GM19438 (cell line): ENCODE measurements at regions not wholly inside any gene's neighbourhood (a gene's known extent, or its start where the extent isn't known, plus 50 kb on each side); places are given as distances from the start of the nearest gene placed in this dataset.

ENCODE experiments used
- ATAC-seq: cut with Tn5 transposase; IDR thresholded peaks from one replicate; pipeline ENCODE4 v1.9.1; 2021; ENCODE audit warnings: low read depth; ENCODE audit not compliant: unreplicated experiment

DNA sequence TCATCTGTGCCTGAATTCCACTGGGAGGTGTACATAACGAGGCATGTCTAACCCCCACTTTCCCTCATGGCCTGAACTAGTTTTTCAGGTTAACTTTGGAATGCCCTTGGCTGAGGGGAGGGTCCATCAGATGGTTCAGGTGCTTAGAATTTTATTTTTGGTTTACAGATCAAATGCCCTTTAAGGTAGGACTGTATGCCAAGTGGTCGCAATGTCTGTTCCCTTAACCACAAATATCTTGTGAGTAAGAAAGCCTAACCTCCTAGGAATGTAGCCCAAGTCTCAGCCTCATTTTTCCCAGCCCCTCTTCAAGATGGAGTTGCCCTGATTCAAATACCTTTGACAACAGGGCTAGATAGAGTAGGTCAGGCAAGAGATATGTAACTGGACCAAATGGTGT, 78.4 kb downstream of the RNASET2 start:
- no peak for ATAC-seq

DNA sequence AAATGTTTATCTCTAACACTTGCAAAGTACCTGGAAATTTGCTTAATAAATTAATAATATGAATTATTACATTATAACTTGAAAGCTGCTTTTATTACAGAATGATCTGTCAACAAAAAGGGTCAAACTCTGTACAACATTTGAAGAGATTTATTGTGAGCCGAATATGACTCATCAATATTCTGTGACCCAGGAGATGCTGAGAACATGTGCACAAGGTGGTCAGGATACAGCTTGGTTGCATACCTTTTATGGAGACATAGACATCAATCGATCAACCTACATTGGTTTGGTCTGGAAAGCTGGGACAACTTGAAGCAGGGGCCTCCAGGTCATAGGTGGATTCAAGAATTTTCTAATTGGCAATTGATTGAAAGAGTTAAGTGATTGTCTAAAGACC, 79.0 kb downstream of the RNASET2 start:
- no peak for ATAC-seq

GRCh38 chr6:166872531-166873009, 83.8 kb downstream of the RNASET2 start:
- ATAC-seq = no peak

DNA sequence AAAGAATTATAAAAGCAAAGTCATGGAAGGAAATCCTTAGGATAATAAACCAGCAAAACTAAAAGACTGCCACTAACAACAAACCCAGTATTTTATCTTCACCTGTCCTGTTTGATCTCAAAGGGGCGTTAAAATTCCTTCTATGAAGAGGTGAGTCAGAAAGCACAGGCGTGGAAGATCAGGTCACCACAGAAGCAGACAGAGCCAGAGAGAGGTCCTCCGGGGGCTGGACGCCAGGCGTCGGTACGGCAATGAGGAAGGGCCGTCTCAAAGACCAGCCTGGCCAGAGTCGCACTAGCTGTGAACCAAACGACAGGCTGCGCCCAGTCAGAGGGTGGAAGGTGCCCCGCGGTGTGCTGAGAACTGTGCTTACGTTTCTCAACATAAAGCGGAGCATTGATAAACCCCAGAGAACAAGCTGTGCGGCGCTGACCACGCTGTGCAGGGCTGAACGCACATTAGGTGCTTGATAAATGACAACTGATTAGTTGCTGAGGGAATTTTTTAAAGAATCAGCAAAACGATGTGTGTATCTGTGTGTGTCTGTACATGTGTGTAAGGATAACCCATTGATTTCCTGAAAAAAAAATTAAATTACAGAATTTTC, 85.6 kb downstream of the RNASET2 start:
- no peak for ATAC-seq

DNA sequence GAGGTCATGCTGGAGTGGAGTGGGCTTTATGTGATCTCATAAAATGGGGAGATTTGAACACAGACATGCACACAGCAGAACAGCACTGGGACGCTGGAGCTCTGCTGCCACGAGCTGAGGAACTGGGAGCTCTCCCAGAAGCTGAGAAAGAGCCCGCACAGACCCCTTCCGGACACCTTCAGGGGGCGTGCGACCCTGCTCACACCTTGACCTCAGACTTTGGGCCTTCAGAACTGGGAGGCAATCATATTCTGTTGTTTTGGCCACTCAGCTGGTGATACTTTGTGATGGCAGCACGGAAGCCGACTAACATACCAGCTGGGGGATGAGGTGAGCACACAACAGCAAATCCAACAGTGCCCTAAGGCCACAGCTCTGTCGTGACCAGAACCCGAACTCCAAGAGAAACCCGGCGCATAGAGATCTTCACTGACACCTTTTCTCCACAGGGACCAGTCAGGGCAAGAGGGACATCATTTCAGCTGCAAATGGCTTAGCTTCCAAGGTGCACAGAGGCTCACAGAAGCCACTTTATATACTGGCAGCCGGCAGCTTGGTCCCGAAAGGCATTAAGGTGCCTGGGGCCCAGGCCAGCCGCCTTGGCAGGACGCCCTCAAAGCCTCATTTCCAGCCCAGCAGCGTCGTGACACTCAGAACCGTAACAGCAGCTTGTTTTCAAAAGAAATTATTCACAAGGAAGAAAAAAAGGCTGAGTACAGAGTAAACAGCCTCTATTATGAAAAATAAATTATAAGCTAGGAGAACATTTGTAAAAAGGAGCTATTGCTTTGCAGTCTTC, 89.3 kb downstream of the RNASET2 start:
- ATAC-seq = no peak

GRCh38 chr6:166864333-166864732, 92.0 kb downstream of the RNASET2 start:
- ATAC-seq = no peak

GRCh38 chr6:166862978-166863530, 93.3 kb downstream of the RNASET2 start:
- ATAC-seq = peak; percentile 40

- peak; percentile 61 for ATAC-seq
Measured at GRCh38 chr6:166862287-166862977, 93.9 kb downstream of the RNASET2 start.

DNA sequence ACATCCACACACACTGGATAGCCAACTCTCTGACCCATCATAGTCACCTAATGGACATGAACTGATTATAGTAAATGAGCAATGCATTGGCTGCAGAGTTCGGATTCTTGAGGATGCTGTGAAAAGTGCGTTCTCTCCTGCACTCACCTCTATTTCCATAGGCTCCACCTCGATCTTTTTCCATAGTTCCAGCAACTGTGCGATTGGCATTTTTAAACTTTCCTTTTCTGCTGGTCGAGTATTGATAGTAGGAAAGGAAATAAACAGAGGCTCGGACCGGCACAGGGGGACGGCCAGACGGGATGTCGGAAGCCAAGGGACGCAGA, 94.4 kb downstream of the RNASET2 start:
- ATAC-seq = no peak

DNA sequence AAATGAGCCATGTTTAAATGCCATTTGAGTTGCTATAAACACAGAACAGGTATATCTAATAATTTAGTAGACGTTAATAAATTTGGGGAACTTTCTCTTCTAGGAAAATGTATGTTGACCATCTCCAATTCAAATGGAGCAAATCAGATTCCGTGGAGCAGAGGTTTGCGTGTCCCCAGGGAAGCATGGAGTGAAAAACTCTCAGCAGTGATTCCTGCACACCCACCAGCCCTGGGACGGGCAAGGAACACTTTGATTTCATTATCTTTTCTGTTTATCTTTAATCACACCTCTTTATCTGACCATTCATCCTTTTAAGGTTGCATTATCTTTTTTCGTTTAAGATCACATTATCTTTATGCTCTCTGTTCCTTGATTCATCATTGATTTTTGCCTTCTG, 95.0 kb downstream of the RNASET2 start:
- ATAC-seq = no peak

DNA sequence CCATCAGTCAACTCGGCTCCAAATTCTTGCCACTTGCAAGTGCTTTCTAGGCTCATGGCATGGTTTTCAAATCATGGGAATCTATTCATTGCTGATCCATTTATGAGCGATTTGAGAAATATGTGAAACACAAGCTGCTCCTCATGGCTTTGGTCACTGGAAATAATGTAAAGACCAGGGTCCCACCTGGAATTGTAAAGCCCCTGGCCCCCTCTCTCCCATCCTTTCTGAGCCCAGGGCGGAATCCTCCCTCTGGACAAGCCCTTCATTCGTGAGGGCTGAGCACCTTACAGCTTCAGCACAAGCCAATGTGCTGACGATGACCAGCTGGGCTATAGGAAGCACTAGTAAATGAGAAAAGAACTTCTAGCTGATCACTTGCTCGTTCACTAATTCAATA, 96.0 kb downstream of the RNASET2 start:
- ATAC-seq = no peak

- ATAC-seq = no peak
Measured at GRCh38 chr6:166855416-166855815, 100.9 kb downstream of the RNASET2 start.

GRCh38 chr6:166853371-166854325, 102.7 kb downstream of the RNASET2 start:
- no peak for ATAC-seq

- ATAC-seq = no peak
Measured at GRCh38 chr6:166852451-166852975, 103.8 kb downstream of the RNASET2 start.

GRCh38 chr6:166851911-166852310, 104.4 kb downstream of the RNASET2 start:
- ATAC-seq = no peak

GRCh38 chr6:166851426-166851825, 104.9 kb downstream of the RNASET2 start:
- no peak for ATAC-seq

DNA sequence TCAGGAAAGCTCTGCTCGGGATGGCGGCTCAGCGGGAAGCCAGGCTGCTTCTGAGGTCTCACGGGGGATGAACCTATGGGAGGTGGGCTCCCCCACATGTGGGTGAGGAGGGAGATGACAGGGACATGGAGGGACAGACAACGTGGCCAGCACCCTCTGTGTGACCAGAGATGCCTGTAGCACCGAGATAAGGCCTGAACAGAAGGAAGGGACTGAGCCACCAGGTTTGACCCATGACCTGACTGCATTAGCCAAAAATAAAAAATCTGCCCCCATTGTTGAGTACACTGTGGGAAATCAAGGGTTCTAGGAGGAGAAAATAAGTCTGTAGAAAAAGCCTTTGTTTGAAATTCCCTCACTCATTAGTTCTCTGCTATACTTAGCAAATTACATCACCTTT, 105.7 kb downstream of the RNASET2 start:
- ATAC-seq = no peak

DNA sequence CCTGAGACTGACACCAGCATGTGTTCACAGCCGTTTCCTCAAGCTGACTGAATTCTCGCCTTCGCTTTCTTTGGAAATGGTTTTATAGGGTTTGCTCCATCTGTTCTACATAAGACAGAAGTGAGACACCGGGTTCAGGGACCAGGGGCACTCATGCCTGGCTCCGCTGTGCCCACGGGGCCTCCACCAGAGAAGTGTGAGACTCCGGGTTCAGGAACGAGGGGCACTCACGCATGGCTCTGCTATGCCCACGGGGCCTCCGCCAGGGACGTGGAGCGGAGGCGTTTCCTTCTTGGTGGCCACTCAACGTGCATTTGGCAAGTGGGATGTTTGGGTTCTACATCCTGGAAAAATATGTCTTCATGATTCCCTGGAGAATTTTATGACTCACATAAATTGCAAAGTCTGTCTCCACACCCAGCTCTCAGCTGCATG, 106.6 kb downstream of the RNASET2 start:
- peak; percentile 65 for ATAC-seq

DNA sequence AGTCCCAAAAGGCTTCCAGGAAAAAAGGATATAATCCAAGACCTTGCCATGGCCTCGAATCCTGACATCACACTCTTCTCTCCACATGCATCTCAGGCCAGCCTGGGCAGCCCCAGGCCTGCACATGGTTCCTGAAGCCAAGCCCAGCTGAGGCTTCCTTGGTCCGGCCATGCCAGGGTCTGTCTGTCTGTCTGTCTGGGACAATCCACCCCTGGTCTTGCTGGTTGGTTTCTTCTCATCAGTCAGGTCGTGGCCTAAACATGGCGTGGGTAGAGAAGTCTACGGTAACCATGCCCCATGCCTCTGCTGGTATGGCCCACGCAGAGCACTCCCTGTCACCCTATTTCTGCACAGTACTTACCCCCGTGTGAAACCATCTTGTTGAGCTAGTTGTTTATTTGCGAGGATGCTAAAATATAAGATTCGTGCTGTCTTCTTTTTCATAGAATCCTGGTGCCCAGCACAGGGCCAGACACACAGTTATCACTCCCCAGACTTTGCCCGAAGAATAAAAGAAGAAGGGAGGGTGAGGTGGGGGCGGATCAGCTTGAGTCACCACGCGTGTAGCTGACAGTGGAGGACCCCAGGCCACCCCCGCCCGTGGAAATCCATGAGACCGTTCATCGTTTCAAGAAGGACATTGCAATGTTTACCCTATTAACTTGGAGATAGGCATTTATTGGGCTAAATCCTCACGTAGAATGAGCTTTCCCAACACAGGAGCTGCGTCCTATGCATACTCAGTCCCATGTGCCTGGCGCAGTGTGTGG, 107.2 kb downstream of the RNASET2 start:
- ATAC-seq = no peak
